ENCODE measurements at regions not wholly inside any gene's neighbourhood (a gene's known extent, or its start where the extent isn't known, plus 50 kb on each side); places are given as distances from the start of the nearest gene placed in this dataset.

DNA sequence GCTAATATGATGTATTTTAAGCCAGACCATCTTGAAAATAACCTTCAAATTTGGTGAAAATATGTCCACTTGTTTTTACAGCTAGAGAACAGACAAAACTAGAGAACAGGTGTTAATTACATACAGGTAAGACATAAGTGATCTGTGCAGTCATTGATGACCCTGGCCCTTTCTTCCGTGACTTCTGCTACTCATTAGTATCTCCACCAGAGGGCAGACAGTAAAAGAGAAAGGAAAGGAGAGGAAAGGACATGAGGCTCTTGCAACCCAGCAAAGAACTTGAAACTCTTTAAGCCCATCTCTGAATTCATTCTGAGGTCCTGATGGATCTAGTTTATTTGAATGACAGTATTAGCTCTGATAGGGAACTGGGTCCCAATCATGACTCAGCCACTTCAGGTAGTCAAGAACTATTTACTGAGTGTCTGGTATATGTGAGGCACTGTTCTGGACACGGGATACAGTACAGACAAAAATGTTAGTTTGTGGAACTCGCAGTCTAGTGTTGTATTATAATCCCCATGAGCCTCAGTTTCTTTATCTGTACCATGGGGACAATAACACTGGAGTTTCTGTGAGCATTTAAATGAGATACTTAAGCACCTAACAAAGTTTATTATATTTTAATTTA lies 121.0 kb upstream of the TEX13D start:
- no peak for TF ChIP-seq CTCF (tag by site-specific recombination; IDR thresholded peaks at IDR 0.05)
- TF ChIP-seq, protein P1, sequence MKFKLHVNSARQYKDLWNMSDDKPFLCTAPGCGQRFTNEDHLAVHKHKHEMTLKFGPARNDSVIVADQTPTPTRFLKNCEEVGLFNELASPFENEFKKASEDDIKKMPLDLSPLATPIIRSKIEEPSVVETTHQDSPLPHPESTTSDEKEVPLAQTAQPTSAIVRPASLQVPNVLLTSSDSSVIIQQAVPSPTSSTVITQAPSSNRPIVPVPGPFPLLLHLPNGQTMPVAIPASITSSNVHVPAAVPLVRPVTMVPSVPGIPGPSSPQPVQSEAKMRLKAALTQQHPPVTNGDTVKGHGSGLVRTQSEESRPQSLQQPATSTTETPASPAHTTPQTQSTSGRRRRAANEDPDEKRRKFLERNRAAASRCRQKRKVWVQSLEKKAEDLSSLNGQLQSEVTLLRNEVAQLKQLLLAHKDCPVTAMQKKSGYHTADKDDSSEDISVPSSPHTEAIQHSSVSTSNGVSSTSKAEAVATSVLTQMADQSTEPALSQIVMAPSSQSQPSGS (tag by site-specific recombination; IDR thresholded peaks at IDR 0.05; ENCODE audit: low read depth): no peak
- no peak for TF ChIP-seq YY2 (tag by site-specific recombination; IDR thresholded peaks at IDR 0.05)
- no peak for TF ChIP-seq REST (tag by site-specific recombination; IDR thresholded peaks at IDR 0.05)
- no peak for TF ChIP-seq PATZ1 (tag by site-specific recombination; IDR thresholded peaks at IDR 0.05)
- 0 out of 2 replicates have a peak, but pooled peaks have one; percentile 46 for TF ChIP-seq ZFP37 (tag by site-specific recombination; IDR thresholded peaks at IDR 0.05)
- TF ChIP-seq REPIN1 (tag by site-specific recombination; IDR thresholded peaks at IDR 0.05; ENCODE audit: low read depth): no peak
- no peak for TF ChIP-seq ZNF473 (tag by site-specific recombination; IDR thresholded peaks at IDR 0.05)
- no peak for TF ChIP-seq PRDM1 (tag by site-specific recombination; IDR thresholded peaks at IDR 0.05)
- TF ChIP-seq ZNF747 (tag by site-specific recombination; IDR thresholded peaks at IDR 0.05): no peak

All from HEK293 (cell line).